WTC11 (cell line): ENCODE measurements at regions not wholly inside any gene's neighbourhood (a gene's known extent, or its start where the extent isn't known, plus 50 kb on each side); places are given as distances from the start of the nearest gene placed in this dataset.

ENCODE experiments used
- ATAC-seq: fragments of 200-7000 bp; cut with Tn5 transposase; 2 replicates; pipeline ENCODE4 v1.10.0; 2021; ENCODE audit warnings: mild to moderate bottlenecking, moderate library complexity
- CTCF ChIA-PET: fragments of 300-600 bp; sonication (Branson Sonifier 250); formaldehyde crosslinking; loops from one replicate; lab custom pipeline; 2021; ENCODE audit warnings: antibody characterized with exemption; lab: Charles Lee
- POLR2A ChIA-PET: fragments of 350-600 bp; sonication (Branson Sonifier 250); formaldehyde crosslinking; loops from one replicate; lab custom pipeline; 2021; ENCODE audit warnings: antibody characterized with exemption; lab: Charles Lee
- DNase-seq: peaks from one replicate; pipeline ENCODE4 v3.0.0; 2021; ENCODE audit warnings: low spot score
- H3K27ac Mint-ChIP-seq: 2 replicates; pipeline ENCODE4 v1.8.0; 2021; ENCODE audit warnings: mixed read lengths
- H3K27me3 Mint-ChIP-seq: 2 replicates; pipeline ENCODE4 v1.8.0; 2021; ENCODE audit warnings: low read depth, mild to moderate bottlenecking, moderate library complexity, mixed read lengths
- H3K36me3 Mint-ChIP-seq: 2 replicates; pipeline ENCODE4 v1.8.0; 2021; ENCODE audit warnings: mixed read lengths
- H3K4me1 Mint-ChIP-seq: 2 replicates; pipeline ENCODE4 v1.8.0; 2022; ENCODE audit warnings: mixed read lengths
- H3K4me3 Mint-ChIP-seq: 2 replicates; pipeline ENCODE4 v1.8.0; 2021; ENCODE audit warnings: mild to moderate bottlenecking, moderate library complexity, mixed read lengths
- H3K9me3 Mint-ChIP-seq: 2 replicates; pipeline ENCODE4 v1.8.0; 2021; ENCODE audit warnings: mixed read lengths
- ATF2 ChIP-seq: sonication (generic); formaldehyde crosslinking; IDR thresholded peaks from 2 replicates; pipeline ENCODE4 v1.8.1; 2022; ENCODE audit warnings: low read depth, missing genetic modification reagents, borderline replicate concordance
- ATF3 ChIP-seq: sonication (generic); formaldehyde crosslinking; conservative IDR thresholded peaks from 2 replicates; pipeline ENCODE4 v1.8.1; 2022; ENCODE audit warnings: mild to moderate bottlenecking, missing genetic modification reagents
- E2F5 ChIP-seq: sonication (generic); formaldehyde crosslinking; IDR thresholded peaks from 2 replicates; pipeline ENCODE4 v1.8.1; 2022; ENCODE audit warnings: mild to moderate bottlenecking, moderate library complexity, missing genetic modification reagents
- FOXK1 ChIP-seq: sonication (generic); formaldehyde crosslinking; IDR thresholded peaks from 2 replicates; pipeline ENCODE4 v1.8.0; 2022; ENCODE audit warnings: mild to moderate bottlenecking, moderate library complexity, missing genetic modification reagents
- USF2 ChIP-seq: sonication (generic); formaldehyde crosslinking; IDR thresholded peaks from 2 replicates; pipeline ENCODE4 v1.8.1; 2023; ENCODE audit warnings: mild to moderate bottlenecking, missing genetic modification reagents, moderate library complexity
- ZNF219 ChIP-seq: sonication (generic); formaldehyde crosslinking; IDR thresholded peaks from 2 replicates; pipeline ENCODE4 v1.8.0; 2023; ENCODE audit warnings: missing genetic modification reagents, mild to moderate bottlenecking, borderline replicate concordance
- ZNF232 ChIP-seq: sonication (generic); formaldehyde crosslinking; IDR thresholded peaks from 2 replicates; pipeline ENCODE4 v1.8.0; 2022; ENCODE audit warnings: mild to moderate bottlenecking, missing genetic modification reagents
- ZNF317 ChIP-seq: sonication (generic); formaldehyde crosslinking; IDR thresholded peaks from 2 replicates; pipeline ENCODE4 v1.8.1; 2023; ENCODE audit warnings: low read depth, mild to moderate bottlenecking, moderate library complexity, missing genetic modification reagents, borderline replicate concordance
- ZNF416 ChIP-seq: fragments of 250-450 bp; sonication (Bioruptor Pico); IDR thresholded peaks from 2 replicates; pipeline ENCODE4 v1.9.0; 2021; ENCODE audit warnings: mild to moderate bottlenecking, inconsistent platforms
- ZNF532 ChIP-seq: fragments of 250-450 bp; sonication (Bioruptor Pico); IDR thresholded peaks from 2 replicates; pipeline ENCODE4 v1.9.0; 2021; ENCODE audit warnings: mild to moderate bottlenecking, borderline replicate concordance
- TF ChIP-seq, protein P1 (sequence below): sonication (generic); formaldehyde crosslinking; conservative IDR thresholded peaks from 2 replicates; pipeline ENCODE4 v1.8.1; 2023; ENCODE audit warnings: mild to moderate bottlenecking, low read depth, missing genetic modification reagents, moderate library complexity
- TF ChIP-seq, protein P2 (sequence below): sonication (generic); formaldehyde crosslinking; IDR thresholded peaks from 2 replicates; pipeline ENCODE4 v1.8.0; 2023; ENCODE audit warnings: missing genetic modification reagents
- TF ChIP-seq, protein P3 (sequence below): sonication (generic); formaldehyde crosslinking; IDR thresholded peaks from 2 replicates; pipeline ENCODE4 v1.8.1; 2023; ENCODE audit warnings: mild to moderate bottlenecking, missing genetic modification reagents, moderate library complexity

- no peak for ATAC-seq
- TF ChIP-seq, protein P1, sequence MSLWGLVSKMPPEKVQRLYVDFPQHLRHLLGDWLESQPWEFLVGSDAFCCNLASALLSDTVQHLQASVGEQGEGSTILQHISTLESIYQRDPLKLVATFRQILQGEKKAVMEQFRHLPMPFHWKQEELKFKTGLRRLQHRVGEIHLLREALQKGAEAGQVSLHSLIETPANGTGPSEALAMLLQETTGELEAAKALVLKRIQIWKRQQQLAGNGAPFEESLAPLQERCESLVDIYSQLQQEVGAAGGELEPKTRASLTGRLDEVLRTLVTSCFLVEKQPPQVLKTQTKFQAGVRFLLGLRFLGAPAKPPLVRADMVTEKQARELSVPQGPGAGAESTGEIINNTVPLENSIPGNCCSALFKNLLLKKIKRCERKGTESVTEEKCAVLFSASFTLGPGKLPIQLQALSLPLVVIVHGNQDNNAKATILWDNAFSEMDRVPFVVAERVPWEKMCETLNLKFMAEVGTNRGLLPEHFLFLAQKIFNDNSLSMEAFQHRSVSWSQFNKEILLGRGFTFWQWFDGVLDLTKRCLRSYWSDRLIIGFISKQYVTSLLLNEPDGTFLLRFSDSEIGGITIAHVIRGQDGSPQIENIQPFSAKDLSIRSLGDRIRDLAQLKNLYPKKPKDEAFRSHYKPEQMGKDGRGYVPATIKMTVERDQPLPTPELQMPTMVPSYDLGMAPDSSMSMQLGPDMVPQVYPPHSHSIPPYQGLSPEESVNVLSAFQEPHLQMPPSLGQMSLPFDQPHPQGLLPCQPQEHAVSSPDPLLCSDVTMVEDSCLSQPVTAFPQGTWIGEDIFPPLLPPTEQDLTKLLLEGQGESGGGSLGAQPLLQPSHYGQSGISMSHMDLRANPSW (CRISPR knock-in tag): no peak
- TF ChIP-seq, protein P2, sequence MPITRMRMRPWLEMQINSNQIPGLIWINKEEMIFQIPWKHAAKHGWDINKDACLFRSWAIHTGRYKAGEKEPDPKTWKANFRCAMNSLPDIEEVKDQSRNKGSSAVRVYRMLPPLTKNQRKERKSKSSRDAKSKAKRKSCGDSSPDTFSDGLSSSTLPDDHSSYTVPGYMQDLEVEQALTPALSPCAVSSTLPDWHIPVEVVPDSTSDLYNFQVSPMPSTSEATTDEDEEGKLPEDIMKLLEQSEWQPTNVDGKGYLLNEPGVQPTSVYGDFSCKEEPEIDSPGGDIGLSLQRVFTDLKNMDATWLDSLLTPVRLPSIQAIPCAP (CRISPR knock-in tag): no peak
- no peak for TF ChIP-seq ATF2 (CRISPR knock-in tag)
- no peak for TF ChIP-seq ZNF317 (CRISPR knock-in tag)
- TF ChIP-seq, all 79 proteins: peak for 0
- Mint-ChIP-seq H3K36me3 (peaks cover 8% of the 10 kb centered on the region), H3K27me3 (no peaks in the 10 kb centered on the region; the same call in 1 of the 2 replicates), H3K4me1 (no peaks in the 10 kb centered on the region), H3K4me3 (no peak overlapping the region), H3K9me3 (peaks cover 51% of the 10 kb centered on the region), H3K27ac (no peak overlapping the region)
- ChIA-PET POLR2A (no interaction called here), CTCF (no interaction called here)
- no peak for DNase-seq
Observed at GRCh38 chr14:66434464-66434863, 51.7 kb upstream of the CCDC196 start.

GRCh38 chr14:66435683-66436082 lies 50.5 kb upstream of the CCDC196 start:
- Mint-ChIP-seq H3K4me3 (no peak overlapping the region), H3K27ac (no peak overlapping the region), H3K36me3 (peaks cover 17% of the 10 kb centered on the region), H3K9me3 (peaks cover 63% of the 10 kb centered on the region), H3K27me3 (no peaks in the 10 kb centered on the region; the same call in 1 of the 2 replicates), H3K4me1 (no peaks in the 10 kb centered on the region)
- POLR2A ChIA-PET: no interaction called here
- TF ChIP-seq ZNF532 (CRISPR knock-in tag) (no peak), E2F5 (no peak), ZNF219 (CRISPR knock-in tag) (no peak), ATF3 (CRISPR knock-in tag) (no peak), ZNF232 (no peak), ZNF416 (no peak), USF2 (CRISPR knock-in tag) (no peak), FOXK1 (CRISPR knock-in tag) (no peak)
- TF ChIP-seq, protein P3, sequence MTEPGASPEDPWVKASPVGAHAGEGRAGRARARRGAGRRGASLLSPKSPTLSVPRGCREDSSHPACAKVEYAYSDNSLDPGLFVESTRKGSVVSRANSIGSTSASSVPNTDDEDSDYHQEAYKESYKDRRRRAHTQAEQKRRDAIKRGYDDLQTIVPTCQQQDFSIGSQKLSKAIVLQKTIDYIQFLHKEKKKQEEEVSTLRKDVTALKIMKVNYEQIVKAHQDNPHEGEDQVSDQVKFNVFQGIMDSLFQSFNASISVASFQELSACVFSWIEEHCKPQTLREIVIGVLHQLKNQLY (CRISPR knock-in tag): no peak
- CTCF ChIA-PET: no interaction called here
- DNase-seq (no peak), ATAC-seq (no peak)
